ENCODE measurements at regions not wholly inside any gene's neighbourhood (a gene's known extent, or its start where the extent isn't known, plus 50 kb on each side); places are given as distances from the start of the nearest gene placed in this dataset.

- TF ChIP-seq CTCF (IDR thresholded peaks at IDR 0.05; ENCODE audit: low read length) (no peak), EZH2 (optimal IDR thresholded peaks at IDR 0.05; ENCODE audit: low read depth, low read length) (no peak), EZH2phosphoT487 (IDR thresholded peaks at IDR 0.05; ENCODE audit: low read length) (no peak)
Observed at GRCh38 chr19:30652751-30653150, 280.6 kb downstream of the ZNF536 start.

Measured in MM.1S (cell line).